Body of pancreas (tissue), 4 donors: ENCODE measurements at regions not wholly inside any gene's neighbourhood (a gene's known extent, or its start where the extent isn't known, plus 50 kb on each side); places are given as distances from the start of the nearest gene placed in this dataset.

Experiments
- ATAC-seq: fragments of 150-250 bp; one replicate; pipeline ENCODE4 v1.9.1; 2016
- DNase-seq, 4 donors: peaks; one replicate each; pipeline ENCODE4 v3.0.0-alpha.2; 2019
- H3K27ac ChIP-seq, 4 donors: fragments of 200-600 bp; sonication (generic); 1 replicate in 3 of 4; 2 replicates in 1 of 4; pipeline versions ENCODE4 v1.5.1 to v1.6.1; 2016 to 2019; ENCODE audit warnings: mild to moderate bottlenecking in 1 of 4, mixed read lengths in 1 of 4, moderate library complexity in 1 of 4
- H3K27me3 ChIP-seq, 2 donors: fragments of 200-600 bp; sonication (generic); one replicate each; pipeline ENCODE4 v1.6.0; 2016; ENCODE audit warnings: mild to moderate bottlenecking in 1 of 2
- H3K36me3 ChIP-seq, 2 donors: fragments of 200-600 bp; sonication (generic); replicated peaks in 1 of 2; 2 replicates each; pipeline ENCODE4 v1.5.1; 2016; ENCODE audit warnings: low read depth in 2 of 2; ENCODE audit not compliant: insufficient read depth in 1 of 2
- H3K4me1 ChIP-seq: fragments of 200-600 bp; sonication (generic); one replicate; pipeline ENCODE4 v1.6.0; 2016
- H3K4me3 ChIP-seq, 2 donors: fragments of 200-600 bp; sonication (generic); 1 replicate in 1 of 2; 2 replicates in 1 of 2; pipeline ENCODE4 v1.5.1; 2016 to 2019
- H3K9me3 ChIP-seq, 3 donors: fragments of 200-600 bp; sonication (generic); 1 replicate in 2 of 3; 2 replicates in 1 of 3; pipeline ENCODE4 v1.5.1; 2016
- POLR2A ChIP-seq, 3 donors: fragments of 450-650 bp; IDR thresholded peaks; one replicate each; pipeline ENCODE4 v1.6.1; 2016; ENCODE audit warnings: antibody characterized with exemption in 3 of 3, mild to moderate bottlenecking in 2 of 3
- WGBS, 2 donors: methylation state at CpG; one replicate each; pipeline ENCODE4 v1.1.5; 2017; 5-methylcytosine and 5-hydroxymethylcytosine counted together
- intact Hi-C: fragments of 100-400 bp; cut with DNase I; formaldehyde crosslinking; loops from one replicate; pipeline ENCODE4 v1.15.1; 2023
- TF ChIP-seq, protein P1 (sequence below), 7 experiments: fragments of 450-650 bp in 4 of 7; fragments of 200-600 bp in 3 of 7; sonication (generic) in 3 of 7; IDR thresholded peaks; one replicate each; pipeline ENCODE4 v1.5.1; 2016 to 2019; ENCODE audit warnings: antibody characterized with exemption in 7 of 7

DNA sequence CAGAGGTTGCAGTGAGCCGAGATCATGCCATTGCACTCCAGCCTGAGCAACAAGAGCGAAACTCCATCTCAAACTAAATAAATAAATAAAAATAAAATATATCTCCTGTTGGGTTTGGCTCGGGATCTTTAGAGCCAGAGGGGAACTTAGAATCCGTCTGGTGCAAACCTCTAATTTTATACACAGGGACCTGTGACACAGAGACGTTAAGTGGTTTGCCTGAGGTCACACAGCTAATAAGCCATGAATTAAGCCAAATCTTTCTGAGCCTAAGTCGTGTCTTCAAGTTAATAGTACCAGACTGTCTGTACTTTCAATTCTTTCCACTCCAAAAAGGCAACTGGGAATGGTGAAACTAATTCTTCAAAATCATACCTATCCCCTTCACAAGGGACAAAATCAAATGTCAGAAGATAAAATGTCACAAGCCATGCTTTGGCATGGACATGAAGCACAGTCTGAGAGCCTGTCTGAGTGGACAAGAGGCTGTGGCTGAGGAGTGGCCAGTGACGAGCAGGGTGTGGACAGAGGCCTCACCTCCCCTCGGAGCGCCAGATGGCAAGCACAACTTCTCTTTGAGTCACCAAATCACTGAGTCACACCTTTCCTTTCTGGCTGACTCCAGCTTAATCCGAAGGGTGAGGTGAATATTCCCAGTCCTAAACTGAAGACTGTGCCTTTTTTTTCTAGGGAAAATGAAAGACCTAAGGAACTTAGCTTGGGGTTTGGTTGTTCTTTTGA, 177.4 kb downstream of the TFAP2A start:
- ATAC-seq, result no peak
- no peak for TF ChIP-seq POLR2A (IDR thresholded peaks at IDR 0.05)
- TF ChIP-seq, protein P1, sequence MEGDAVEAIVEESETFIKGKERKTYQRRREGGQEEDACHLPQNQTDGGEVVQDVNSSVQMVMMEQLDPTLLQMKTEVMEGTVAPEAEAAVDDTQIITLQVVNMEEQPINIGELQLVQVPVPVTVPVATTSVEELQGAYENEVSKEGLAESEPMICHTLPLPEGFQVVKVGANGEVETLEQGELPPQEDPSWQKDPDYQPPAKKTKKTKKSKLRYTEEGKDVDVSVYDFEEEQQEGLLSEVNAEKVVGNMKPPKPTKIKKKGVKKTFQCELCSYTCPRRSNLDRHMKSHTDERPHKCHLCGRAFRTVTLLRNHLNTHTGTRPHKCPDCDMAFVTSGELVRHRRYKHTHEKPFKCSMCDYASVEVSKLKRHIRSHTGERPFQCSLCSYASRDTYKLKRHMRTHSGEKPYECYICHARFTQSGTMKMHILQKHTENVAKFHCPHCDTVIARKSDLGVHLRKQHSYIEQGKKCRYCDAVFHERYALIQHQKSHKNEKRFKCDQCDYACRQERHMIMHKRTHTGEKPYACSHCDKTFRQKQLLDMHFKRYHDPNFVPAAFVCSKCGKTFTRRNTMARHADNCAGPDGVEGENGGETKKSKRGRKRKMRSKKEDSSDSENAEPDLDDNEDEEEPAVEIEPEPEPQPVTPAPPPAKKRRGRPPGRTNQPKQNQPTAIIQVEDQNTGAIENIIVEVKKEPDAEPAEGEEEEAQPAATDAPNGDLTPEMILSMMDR (IDR thresholded peaks at IDR 0.05), result no peak
- WGBS, 2 donors, result 69 to 70% methylated on average over 10 of the region's 10 CpGs
- no peaks in the 10 kb centered on the region for H3K36me3 ChIP-seq
- no peaks in the 10 kb centered on the region for H3K9me3 ChIP-seq
- H3K4me1 ChIP-seq, result no peaks in the 10 kb centered on the region
- H3K27me3 ChIP-seq, result no peaks in the 10 kb centered on the region
- no peak overlapping the region for H3K27ac ChIP-seq
- no peak for DNase-seq
- intact Hi-C loops, result no loop called here
- H3K4me3 ChIP-seq, result no peak overlapping the region

DNA sequence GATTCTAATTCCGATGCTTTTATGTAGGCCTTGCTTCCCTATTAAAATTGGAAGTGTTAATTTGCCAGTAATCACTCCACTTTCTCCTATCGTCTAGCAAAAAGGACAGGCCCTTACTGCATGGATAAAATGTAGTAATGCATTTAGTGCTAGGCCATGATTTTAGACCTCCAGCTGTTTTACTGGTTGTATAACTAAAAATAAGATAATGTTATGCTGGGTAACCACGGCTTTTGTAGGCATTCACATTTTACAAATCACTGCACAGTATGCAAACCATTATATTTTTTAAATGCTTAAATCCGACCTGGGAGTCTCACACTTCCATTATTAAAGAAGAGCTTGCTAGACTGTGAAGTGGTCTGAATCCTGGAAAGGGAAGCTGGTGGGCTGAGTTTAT, 179.5 kb downstream of the TFAP2A start:
- no peak for TF ChIP-seq POLR2A (IDR thresholded peaks at IDR 0.05)
- TF ChIP-seq, protein P1 (IDR thresholded peaks at IDR 0.05), result no peak
- Histone ChIP-seq H3K27ac (no peak overlapping the region), H3K9me3 (no peaks in the 10 kb centered on the region), H3K36me3 (no peaks in the 10 kb centered on the region), H3K4me3 (no peak overlapping the region), H3K27me3 (no peaks in the 10 kb centered on the region), H3K4me1 (no peaks in the 10 kb centered on the region)
- 36 to 62% methylated on average over 4 of the region's 4 CpGs for WGBS, 2 donors
- intact Hi-C loops, result no loop called here
- ATAC-seq, result no peak
- no peak for DNase-seq

DNA sequence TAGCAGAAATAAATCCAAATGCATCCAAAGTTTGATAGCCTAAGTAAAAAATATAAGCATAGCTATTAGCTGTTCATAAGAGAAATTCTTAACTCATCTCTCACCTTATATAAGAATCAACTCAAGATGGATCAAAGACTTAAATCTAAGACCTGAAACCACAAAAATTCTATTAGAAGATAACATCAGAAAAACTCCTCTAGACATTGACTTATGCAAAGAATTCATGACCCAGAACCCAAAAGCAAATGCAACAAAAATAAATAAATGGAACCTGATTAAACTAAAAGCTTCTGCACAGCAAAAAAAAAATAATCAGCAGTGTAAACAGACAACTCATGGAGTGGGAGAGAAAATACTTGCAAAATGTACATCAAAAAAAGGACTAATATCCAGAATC, 184.3 kb downstream of the TFAP2A start:
- intact Hi-C loops, result no loop called here
- no peak overlapping the region for H3K27ac ChIP-seq
- no peak for ATAC-seq
- no peak for TF ChIP-seq POLR2A (IDR thresholded peaks at IDR 0.05)
- TF ChIP-seq, protein P1 (IDR thresholded peaks at IDR 0.05), result no peak
- no peaks in the 10 kb centered on the region for H3K27me3 ChIP-seq
- no peaks in the 10 kb centered on the region for H3K9me3 ChIP-seq
- H3K4me1 ChIP-seq, result no peaks in the 10 kb centered on the region
- H3K4me3 ChIP-seq, result no peak overlapping the region
- DNase-seq, result no peak
- H3K36me3 ChIP-seq, result no peaks in the 10 kb centered on the region

DNA sequence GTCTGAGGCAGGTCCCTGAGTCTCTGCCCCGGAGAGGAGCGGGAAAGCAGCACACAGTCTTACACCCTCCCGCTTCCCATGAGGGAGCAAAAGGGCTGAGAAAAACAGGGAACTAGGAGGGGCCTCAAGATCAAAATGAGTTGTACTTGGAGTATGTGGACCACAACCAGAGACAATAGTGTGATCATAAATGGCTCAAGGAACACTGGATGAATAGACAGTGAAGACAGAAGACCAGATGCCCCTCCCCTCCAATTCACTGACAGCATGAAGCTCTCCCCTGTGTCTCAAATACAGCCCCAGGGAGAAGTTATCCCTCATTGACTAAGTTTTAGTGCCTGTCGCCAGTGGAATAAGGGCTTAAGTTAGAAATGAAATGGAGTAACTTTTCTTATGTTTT, 191.0 kb downstream of the TFAP2A start:
- no peak overlapping the region for H3K27ac ChIP-seq
- DNase-seq (no peak), ATAC-seq (no peak)
- TF ChIP-seq POLR2A (IDR thresholded peaks at IDR 0.05), result no peak
- TF ChIP-seq, protein P1 (IDR thresholded peaks at IDR 0.05), result no peak
- H3K4me3 ChIP-seq, result no peak overlapping the region
- H3K9me3 ChIP-seq, result no peaks in the 10 kb centered on the region
- no peaks in the 10 kb centered on the region for H3K36me3 ChIP-seq
- 68 to 75% methylated on average over 4 of the region's 4 CpGs for WGBS, 2 donors
- intact Hi-C loops, result no loop called here
- no peaks in the 10 kb centered on the region for H3K27me3 ChIP-seq
- no peaks in the 10 kb centered on the region for H3K4me1 ChIP-seq

DNA sequence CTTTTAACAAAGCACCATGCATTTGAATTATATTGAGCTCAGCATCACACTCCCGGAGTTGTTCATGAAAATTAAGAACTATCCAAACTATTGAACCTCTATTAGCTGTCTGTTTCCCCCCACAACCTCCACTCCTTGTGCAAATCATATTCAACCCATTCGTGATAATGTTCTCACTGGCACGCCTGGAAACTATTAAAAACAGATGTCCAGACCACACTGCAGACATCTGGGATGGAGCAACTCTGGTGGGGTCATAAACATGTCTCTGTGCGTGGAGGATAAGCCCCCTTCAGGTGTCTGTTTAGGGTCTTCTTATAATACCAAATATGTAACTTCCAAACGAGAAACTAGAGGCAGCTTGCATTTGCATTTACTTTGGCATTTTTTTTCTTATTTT, 193.7 kb downstream of the TFAP2A start:
- intact Hi-C loops, result no loop called here
- DNase-seq (no peak), ATAC-seq (no peak)
- Histone ChIP-seq H3K4me3 (no peak overlapping the region), H3K9me3 (no peaks in the 10 kb centered on the region), H3K36me3 (no peaks in the 10 kb centered on the region), H3K4me1 (no peaks in the 10 kb centered on the region), H3K27ac (no peak overlapping the region), H3K27me3 (no peaks in the 10 kb centered on the region)
- 52 to 62% methylated on average over 5 of the region's 5 CpGs for WGBS, 2 donors
- no peak for TF ChIP-seq POLR2A (IDR thresholded peaks at IDR 0.05)
- TF ChIP-seq, protein P1 (IDR thresholded peaks at IDR 0.05), result no peak
